ENCODE measurements at regions not wholly inside any gene's neighbourhood (a gene's known extent, or its start where the extent isn't known, plus 50 kb on each side); places are given as distances from the start of the nearest gene placed in this dataset.

- no peaks in the 10 kb centered on the region for H3K79me2 ChIP-seq (ENCODE audit: insufficient read depth)
- H3K27me3 ChIP-seq (ENCODE audit: insufficient read depth): no peaks in the 10 kb centered on the region
- H4K20me1 ChIP-seq (ENCODE audit: insufficient read depth): no peaks in the 10 kb centered on the region
- POLR2A ChIA-PET: no interaction called here
- DNase-seq: no peak
- CTCF ChIA-PET: interaction anchor here (0.7 kb wide), 1 partner anchor 578 kb away, joined by 3 read pairs; no protein-coding TSS in a partner anchor
- H3K36me3 ChIP-seq (replicated peaks in 1 of 2; ENCODE audit: control insufficient read depth in 1 of 2, insufficient read depth in 2 of 2, low read length in 1 of 2): no peaks in the 10 kb centered on the region
- H3K4me1 ChIP-seq (ENCODE audit: control insufficient read depth in 1 of 2, insufficient read depth in 2 of 2, low read depth in 1 of 2, low read length in 1 of 2): peaks cover 0 to 2% of the 10 kb centered on the region in 2 experiments; a peak in 2 of 4 replicates
- H3K27ac ChIP-seq (ENCODE audit: low read depth in 2 of 2, low read length in 1 of 2): no peak overlapping the region
- no peak overlapping the region for H3K9ac ChIP-seq
- no peaks in the 10 kb centered on the region for H3F3A ChIP-seq (replicated peaks; ENCODE audit: insufficient read depth)
- no peak overlapping the region for H2AFZ ChIP-seq (ENCODE audit: low read depth)
- no peaks in the 10 kb centered on the region for H3K9me2 ChIP-seq
- no peaks in the 10 kb centered on the region for H3K9me3 ChIP-seq
- TF ChIP-seq TEAD4 (IDR thresholded peaks at IDR 0.05; ENCODE audit: borderline replicate concordance, insufficient read depth) (no peak), JUND (IDR thresholded peaks at IDR 0.05) (no peak), RAD21 (IDR thresholded peaks at IDR 0.05; ENCODE audit: low read length) (no peak), ZBTB33 (IDR thresholded peaks at IDR 0.05; ENCODE audit: borderline replicate concordance, low read depth) (no peak), GABPA (IDR thresholded peaks at IDR 0.05; ENCODE audit: low read depth) (no peak), RFX5 (IDR thresholded peaks at IDR 0.05; ENCODE audit: low read length) (no peak), FOXM1 (IDR thresholded peaks at IDR 0.05; ENCODE audit: low read depth) (no peak), IRF3 (IDR thresholded peaks at IDR 0.05; ENCODE audit: low read depth, low read length) (no peak), EZH2phosphoT487 (IDR thresholded peaks at IDR 0.05; ENCODE audit: borderline replicate concordance, low read depth) (no peak), FOSL2 (IDR thresholded peaks at IDR 0.05; ENCODE audit: borderline replicate concordance, low read depth) (no peak), TAF1 (IDR thresholded peaks at IDR 0.05; ENCODE audit: borderline replicate concordance, low read depth, low read length) (no peak)
- TF ChIP-seq, protein P1, sequence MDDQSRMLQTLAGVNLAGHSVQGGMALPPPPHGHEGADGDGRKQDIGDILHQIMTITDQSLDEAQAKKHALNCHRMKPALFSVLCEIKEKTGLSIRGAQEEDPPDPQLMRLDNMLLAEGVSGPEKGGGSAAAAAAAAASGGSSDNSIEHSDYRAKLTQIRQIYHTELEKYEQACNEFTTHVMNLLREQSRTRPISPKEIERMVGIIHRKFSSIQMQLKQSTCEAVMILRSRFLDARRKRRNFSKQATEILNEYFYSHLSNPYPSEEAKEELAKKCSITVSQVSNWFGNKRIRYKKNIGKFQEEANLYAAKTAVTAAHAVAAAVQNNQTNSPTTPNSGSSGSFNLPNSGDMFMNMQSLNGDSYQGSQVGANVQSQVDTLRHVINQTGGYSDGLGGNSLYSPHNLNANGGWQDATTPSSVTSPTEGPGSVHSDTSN (IDR thresholded peaks at IDR 0.05): no peak
- TF ChIP-seq, protein P2, sequence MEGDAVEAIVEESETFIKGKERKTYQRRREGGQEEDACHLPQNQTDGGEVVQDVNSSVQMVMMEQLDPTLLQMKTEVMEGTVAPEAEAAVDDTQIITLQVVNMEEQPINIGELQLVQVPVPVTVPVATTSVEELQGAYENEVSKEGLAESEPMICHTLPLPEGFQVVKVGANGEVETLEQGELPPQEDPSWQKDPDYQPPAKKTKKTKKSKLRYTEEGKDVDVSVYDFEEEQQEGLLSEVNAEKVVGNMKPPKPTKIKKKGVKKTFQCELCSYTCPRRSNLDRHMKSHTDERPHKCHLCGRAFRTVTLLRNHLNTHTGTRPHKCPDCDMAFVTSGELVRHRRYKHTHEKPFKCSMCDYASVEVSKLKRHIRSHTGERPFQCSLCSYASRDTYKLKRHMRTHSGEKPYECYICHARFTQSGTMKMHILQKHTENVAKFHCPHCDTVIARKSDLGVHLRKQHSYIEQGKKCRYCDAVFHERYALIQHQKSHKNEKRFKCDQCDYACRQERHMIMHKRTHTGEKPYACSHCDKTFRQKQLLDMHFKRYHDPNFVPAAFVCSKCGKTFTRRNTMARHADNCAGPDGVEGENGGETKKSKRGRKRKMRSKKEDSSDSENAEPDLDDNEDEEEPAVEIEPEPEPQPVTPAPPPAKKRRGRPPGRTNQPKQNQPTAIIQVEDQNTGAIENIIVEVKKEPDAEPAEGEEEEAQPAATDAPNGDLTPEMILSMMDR (IDR thresholded peaks at IDR 0.05): no peak
- no peak overlapping the region for H3K4me2 ChIP-seq
- no peak overlapping the region for H3K4me3 ChIP-seq (ENCODE audit: low read depth in 2 of 2, low read length in 1 of 2)
These were observed 238.8 kb downstream of the DACT1 start for GRCh38 chr14:58876608-58877007.
